ENCODE measurements at regions not wholly inside any gene's neighbourhood (a gene's known extent, or its start where the extent isn't known, plus 50 kb on each side); places are given as distances from the start of the nearest gene placed in this dataset.

DNA sequence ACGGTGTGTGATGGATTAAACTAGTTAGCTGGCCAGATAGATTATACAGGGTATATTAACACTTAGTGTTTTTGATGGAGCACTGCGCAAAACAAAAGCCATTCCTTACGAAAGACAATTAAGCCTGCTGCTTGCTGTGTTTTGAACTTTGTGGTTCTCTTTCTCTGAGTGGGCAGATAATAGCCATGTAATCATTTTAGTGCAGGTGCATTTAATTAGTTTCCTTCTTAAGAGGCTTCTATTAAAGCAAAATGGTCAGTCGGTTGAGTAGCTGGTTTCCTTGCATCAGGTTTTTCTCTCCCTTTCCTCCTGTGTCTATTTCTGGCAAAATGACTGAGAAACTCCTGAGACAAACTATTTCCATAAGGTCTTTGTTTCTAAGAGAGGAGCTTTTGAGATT lies 512.5 kb downstream of the DMAC1 start:
- no peak for DNase-seq

DNA sequence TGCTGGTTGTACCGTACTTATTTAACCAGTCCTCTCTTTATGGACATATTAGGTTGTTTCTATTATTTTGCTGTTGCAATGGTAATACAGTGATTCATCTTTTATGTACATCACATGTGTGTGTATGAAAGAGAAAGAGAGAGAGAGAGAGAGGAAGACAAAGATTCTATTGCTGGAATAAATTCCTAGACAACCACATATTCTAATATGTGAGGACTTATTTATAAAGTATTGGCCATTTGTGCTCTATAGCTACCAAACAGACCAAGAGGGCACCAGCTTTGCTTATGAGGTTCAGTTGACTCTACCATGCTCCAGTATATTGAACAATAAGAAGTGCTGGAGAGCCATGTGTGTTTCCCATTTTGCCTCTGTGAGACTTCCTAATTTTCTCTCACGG lies 513.5 kb downstream of the DMAC1 start:
- DNase-seq: no peak

DNA sequence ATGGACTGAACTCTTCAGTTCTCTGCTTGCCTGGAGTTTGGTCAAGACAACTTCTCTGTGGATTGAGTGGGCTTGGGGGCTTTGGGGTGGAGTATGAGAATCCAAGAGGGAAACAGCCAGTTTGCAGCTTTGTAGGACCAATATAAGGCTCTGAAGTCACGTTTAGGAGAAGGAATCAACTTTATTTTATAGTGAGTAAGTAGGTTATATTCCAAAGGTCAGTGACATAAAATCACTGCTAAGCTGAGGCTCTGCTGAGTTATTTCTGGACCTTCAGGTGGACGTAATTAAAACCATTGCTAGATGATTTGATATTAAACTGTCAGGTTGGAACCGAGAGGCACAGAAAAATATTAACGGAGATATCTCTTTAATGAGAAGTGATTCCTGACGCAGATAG lies 514.4 kb downstream of the DMAC1 start:
- DNase-seq: no peak

GRCh38 chr9:7284517-7284916 lies 515.1 kb downstream of the DMAC1 start:
- no peak for DNase-seq

GRCh38 chr9:7284117-7284516 lies 515.5 kb downstream of the DMAC1 start:
- DNase-seq: no peak

GRCh38 chr9:7273575-7273974 lies 515.8 kb downstream of the KDM4C start:
- DNase-seq: peak; percentile 18

- DNase-seq: no peak
Measured at GRCh38 chr9:7266911-7267595, 509.3 kb downstream of the KDM4C start.

GRCh38 chr9:7265181-7265580 lies 507.4 kb downstream of the KDM4C start:
- DNase-seq: no peak

DNA sequence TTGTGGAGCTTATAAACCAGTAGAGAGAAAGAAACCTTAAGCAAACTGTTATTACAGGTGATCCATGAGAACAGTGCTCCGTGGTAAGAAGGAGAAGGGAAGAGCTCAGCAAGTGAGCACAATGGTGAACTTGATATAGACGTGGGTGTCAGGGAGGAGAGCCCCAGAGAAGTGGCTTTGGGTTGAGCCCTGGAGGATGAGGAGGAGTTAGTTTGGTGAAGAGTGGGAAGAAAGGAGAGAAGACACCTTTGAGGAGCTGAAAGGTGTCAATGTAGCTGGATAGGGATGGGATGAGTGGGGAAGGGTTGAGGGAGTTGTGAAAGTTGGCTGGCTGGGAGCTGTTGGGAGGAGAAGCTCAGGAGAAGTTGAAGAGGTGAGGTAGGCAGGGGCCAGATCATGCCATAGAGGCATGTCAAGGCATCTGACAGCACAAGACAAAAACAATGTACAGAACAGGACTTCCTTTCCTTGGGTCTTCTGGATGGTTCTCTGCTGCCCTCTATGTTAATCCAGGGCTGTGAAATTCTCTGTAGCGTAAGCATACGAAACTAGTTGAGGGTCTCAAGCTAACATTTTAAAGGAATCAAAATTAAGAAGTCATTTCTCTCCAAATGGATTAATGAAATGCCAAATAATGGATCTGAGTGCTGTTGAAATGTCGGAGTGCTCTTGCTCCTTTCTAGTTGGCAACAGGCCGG lies 501.9 kb downstream of the KDM4C start:
- DNase-seq: peak; percentile 28

- peak; percentile 22 for DNase-seq
Measured at GRCh38 chr9:7258688-7259396, 501.1 kb downstream of the KDM4C start.

DNA sequence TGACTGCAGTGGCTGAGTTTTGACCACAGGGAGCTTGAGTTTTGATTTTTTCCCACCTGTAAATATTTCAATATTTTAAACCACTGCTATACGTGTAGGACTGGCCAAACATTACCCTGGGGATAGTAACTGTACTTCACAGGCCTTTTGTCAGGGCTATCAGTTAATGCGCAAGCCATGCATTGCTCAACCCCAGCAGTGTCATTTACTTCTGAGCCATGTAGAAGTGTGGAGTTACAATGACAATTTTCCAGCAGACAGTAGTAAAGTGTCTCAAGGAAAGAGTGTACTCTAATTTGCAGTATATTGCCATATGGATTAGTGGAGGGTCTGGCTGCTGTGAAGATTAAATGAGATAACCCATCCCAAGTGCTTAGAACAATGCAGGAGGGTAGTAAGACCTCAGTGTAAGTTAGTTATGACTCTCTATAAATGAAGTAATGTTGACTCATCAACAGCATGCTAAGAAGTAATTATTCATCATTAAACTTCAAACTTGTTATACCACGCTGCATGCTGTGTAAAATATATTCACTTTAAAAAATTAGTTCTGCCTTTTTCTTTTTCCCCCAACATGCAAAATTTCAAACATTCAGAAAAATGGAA lies 489.2 kb downstream of the KDM4C start:
- DNase-seq: no peak

DNA sequence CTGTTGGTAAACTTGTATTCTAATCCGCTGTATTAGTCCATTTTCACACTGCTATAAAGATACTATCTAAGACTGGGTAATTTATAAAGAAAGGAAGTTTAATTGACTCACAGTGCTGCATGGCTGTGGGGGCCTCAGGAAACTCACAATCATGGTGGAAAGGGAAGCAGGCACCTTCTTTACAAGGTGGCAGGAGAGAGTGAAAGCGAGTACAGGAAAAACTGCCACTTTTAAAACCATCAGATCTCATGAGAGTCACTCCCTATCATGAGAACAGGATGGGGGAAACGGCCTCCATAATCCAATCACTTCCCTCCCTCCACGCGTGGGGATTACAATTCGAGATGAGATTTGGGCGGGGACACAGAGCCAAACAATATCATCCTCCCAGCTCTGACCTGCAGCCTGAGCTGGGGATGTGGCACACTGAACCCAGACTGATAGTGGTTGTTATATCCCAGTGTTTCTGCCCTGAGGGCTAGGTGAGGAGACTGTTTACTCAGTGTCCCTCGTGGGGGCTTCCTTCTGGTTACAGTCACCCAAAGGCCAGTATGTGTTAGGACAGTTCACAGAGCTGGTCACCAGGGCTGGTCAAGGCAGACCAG lies 488.3 kb downstream of the KDM4C start:
- DNase-seq: no peak

DNA sequence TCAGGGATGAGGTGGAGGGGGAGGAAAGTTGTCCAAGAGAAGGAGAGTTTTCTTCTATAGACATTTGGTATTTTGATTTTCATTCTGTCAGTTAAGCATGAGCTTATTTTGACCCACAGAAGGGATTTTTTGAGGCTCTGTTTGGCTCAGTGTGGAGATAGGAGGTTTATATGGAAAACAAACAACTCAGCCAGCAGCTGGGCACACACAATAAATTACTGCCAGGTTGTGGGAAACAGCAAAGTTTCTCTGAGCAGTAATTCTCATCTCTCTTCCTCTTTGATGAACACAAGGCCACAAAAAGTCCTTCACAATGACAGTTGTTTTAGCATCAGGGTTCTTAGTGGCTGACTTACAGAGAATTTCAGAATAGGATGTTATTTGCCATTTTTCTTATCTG lies 486.1 kb downstream of the KDM4C start:
- no peak for DNase-seq

GRCh38 chr9:7242126-7242525 lies 484.4 kb downstream of the KDM4C start:
- no peak for DNase-seq

GRCh38 chr9:7241694-7242093 lies 483.9 kb downstream of the KDM4C start:
- DNase-seq: no peak

- no peak for DNase-seq
Measured at GRCh38 chr9:7240569-7241311, 483.0 kb downstream of the KDM4C start.

GRCh38 chr9:7239708-7240107 lies 481.9 kb downstream of the KDM4C start:
- no peak for DNase-seq

DNA sequence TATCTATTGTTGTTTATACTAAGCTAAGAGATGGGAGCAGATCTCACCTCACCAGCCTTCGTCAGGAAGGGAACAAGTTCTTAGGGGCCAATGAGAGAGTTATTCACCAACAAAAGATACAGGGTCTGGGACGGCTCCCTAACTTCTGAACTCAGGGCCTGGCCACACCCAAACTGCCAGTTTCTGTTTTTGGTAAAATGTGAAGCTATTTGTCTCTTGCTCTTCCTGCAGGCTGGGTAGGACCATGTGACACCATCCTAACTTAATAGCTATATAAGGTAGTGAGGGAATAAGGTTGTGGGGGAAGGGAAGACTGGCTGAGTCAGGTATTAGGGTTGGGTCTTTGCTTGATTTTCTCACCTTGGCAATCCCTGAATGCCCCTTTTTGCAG lies 480.5 kb downstream of the KDM4C start:
- DNase-seq: peak; percentile 48

DNA sequence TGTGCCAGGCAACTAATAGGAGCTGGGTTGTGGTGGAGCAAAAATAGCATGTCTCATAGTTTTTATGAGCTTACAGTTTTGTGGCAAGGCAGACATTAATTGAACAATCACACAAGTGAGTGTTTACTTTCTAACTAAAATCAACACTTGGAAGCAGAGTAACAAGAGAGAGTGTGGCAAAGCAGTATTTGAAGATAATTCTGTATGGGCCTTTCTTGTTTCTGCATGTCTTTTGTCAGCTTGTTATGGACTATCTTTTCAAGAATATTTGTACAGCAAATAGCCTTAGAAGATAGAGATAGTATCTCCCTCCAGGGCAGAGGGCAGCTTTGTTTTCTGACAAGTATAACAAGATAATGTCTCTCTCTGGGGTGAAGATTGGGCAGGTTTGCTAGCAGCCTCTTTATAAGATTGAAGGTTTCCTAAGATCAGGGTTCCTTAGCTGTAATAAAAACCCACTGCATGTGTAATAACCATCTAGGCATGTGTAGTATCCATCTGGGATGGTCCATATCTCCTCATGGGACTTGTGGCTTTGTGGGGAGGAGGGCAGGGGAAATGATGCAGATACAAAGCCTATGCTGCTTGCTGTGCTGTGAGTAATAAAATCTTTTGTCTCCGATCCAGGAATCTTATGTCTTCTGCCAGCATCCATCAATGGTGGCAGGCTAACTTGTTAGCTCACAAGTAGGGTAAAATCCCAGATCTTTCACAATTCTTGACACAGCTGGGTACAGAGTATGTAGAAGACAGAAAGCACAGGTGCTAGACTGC lies 479.9 kb downstream of the KDM4C start:
- DNase-seq: no peak

GRCh38 chr9:7236186-7236585 lies 478.4 kb downstream of the KDM4C start:
- DNase-seq: no peak

DNA sequence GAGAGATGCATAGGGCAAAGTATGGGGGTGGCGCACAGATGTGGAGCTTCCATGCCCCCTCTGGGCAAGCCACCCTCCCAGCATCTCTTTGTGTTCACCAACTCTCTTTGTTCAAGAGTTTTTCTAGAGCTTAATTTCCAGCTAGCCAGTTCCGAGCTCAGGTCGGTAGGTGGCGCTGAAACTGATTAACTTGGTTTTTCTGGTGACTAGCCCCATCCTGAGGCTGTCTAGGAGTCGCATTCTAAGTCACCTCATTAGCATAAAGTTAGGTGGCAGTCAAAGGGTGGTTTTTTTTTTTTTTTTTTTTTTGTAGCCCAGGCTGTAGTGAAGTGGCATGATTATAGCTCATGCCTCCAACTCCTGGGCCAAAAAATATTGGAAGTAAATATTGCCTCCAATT lies 476.4 kb downstream of the KDM4C start:
- DNase-seq: peak; percentile 71

- DNase-seq: peak; percentile 67
Measured at GRCh38 chr9:7229571-7229970, 471.8 kb downstream of the KDM4C start.

Data from hematopoietic multipotent progenitor cell treated with erythropoietin and hydrocortisone succinate and interleukin-3 and kit ligand, for 4 days (in vitro differentiated cells).